WTC11 (cell line): ENCODE measurements at regions not wholly inside any gene's neighbourhood (a gene's known extent, or its start where the extent isn't known, plus 50 kb on each side); places are given as distances from the start of the nearest gene placed in this dataset.

Experiments used
- ATAC-seq: fragments of 200-7000 bp; cut with Tn5 transposase; 2 replicates; pipeline ENCODE4 v1.10.0; 2021; ENCODE audit warnings: mild to moderate bottlenecking, moderate library complexity
- CTCF ChIA-PET: fragments of 300-600 bp; sonication (Branson Sonifier 250); formaldehyde crosslinking; loops from one replicate; lab custom pipeline; 2021; ENCODE audit warnings: antibody characterized with exemption; lab: Charles Lee
- POLR2A ChIA-PET: fragments of 350-600 bp; sonication (Branson Sonifier 250); formaldehyde crosslinking; loops from one replicate; lab custom pipeline; 2021; ENCODE audit warnings: antibody characterized with exemption; lab: Charles Lee
- DNase-seq: peaks from one replicate; pipeline ENCODE4 v3.0.0; 2021; ENCODE audit warnings: low spot score
- H3K27ac Mint-ChIP-seq: 2 replicates; pipeline ENCODE4 v1.8.0; 2021; ENCODE audit warnings: mixed read lengths
- H3K27me3 Mint-ChIP-seq: 2 replicates; pipeline ENCODE4 v1.8.0; 2021; ENCODE audit warnings: low read depth, mild to moderate bottlenecking, moderate library complexity, mixed read lengths
- H3K36me3 Mint-ChIP-seq: 2 replicates; pipeline ENCODE4 v1.8.0; 2021; ENCODE audit warnings: mixed read lengths
- H3K4me1 Mint-ChIP-seq: 2 replicates; pipeline ENCODE4 v1.8.0; 2022; ENCODE audit warnings: mixed read lengths
- H3K4me3 Mint-ChIP-seq: 2 replicates; pipeline ENCODE4 v1.8.0; 2021; ENCODE audit warnings: mild to moderate bottlenecking, moderate library complexity, mixed read lengths
- H3K9me3 Mint-ChIP-seq: 2 replicates; pipeline ENCODE4 v1.8.0; 2021; ENCODE audit warnings: mixed read lengths
- ATF1 ChIP-seq: sonication (generic); formaldehyde crosslinking; IDR thresholded peaks from 2 replicates; pipeline ENCODE4 v1.8.1; 2023; ENCODE audit warnings: mild to moderate bottlenecking, moderate library complexity, missing genetic modification reagents
- ATF2 ChIP-seq: sonication (generic); formaldehyde crosslinking; IDR thresholded peaks from 2 replicates; pipeline ENCODE4 v1.8.1; 2022; ENCODE audit warnings: low read depth, missing genetic modification reagents, borderline replicate concordance
- CDX4 ChIP-seq: fragments of 250-450 bp; sonication (Bioruptor Pico); IDR thresholded peaks from 2 replicates; pipeline ENCODE4 v1.9.0; 2021; ENCODE audit warnings: moderate library complexity, mild to moderate bottlenecking, inconsistent platforms, borderline replicate concordance
- CTCF ChIP-seq: fragments of 200-600 bp; IDR thresholded peaks from 2 replicates; pipeline ENCODE4 v1.8.0; 2022; ENCODE audit warnings: antibody characterized with exemption
- ERG ChIP-seq: fragments of 250-450 bp; sonication (Bioruptor Pico); IDR thresholded peaks from 2 replicates; pipeline ENCODE4 v1.8.0; 2021; ENCODE audit warnings: mild to moderate bottlenecking
- ESRRA ChIP-seq: sonication (generic); formaldehyde crosslinking; IDR thresholded peaks from 2 replicates; pipeline ENCODE4 v1.8.1; 2022; ENCODE audit warnings: mild to moderate bottlenecking, missing genetic modification reagents, borderline replicate concordance
- ETV6 ChIP-seq: sonication (generic); formaldehyde crosslinking; IDR thresholded peaks from 2 replicates; pipeline ENCODE4 v1.8.1; 2022; ENCODE audit warnings: mild to moderate bottlenecking, missing genetic modification reagents
- FOXK1 ChIP-seq: sonication (generic); formaldehyde crosslinking; IDR thresholded peaks from 2 replicates; pipeline ENCODE4 v1.8.0; 2022; ENCODE audit warnings: mild to moderate bottlenecking, moderate library complexity, missing genetic modification reagents
- GTF2I ChIP-seq: fragments of 250-450 bp; sonication (Bioruptor Pico); conservative IDR thresholded peaks from 2 replicates; pipeline ENCODE4 v1.4.0; 2021; ENCODE audit warnings: mild to moderate bottlenecking
- HMGA2 ChIP-seq: fragments of 250-450 bp; sonication (Bioruptor Pico); IDR thresholded peaks from 2 replicates; pipeline ENCODE4 v1.4.0; 2021; ENCODE audit warnings: mild to moderate bottlenecking, moderate library complexity
- IRF1 ChIP-seq: sonication (generic); formaldehyde crosslinking; IDR thresholded peaks from 2 replicates; pipeline ENCODE4 v1.8.0; 2023; ENCODE audit warnings: missing genetic modification reagents
- MYBL2 ChIP-seq: sonication (generic); formaldehyde crosslinking; IDR thresholded peaks from 2 replicates; pipeline ENCODE4 v1.8.1; 2023; ENCODE audit warnings: mild to moderate bottlenecking, moderate library complexity, missing genetic modification reagents
- NR1H2 ChIP-seq: sonication (generic); formaldehyde crosslinking; IDR thresholded peaks from 2 replicates; pipeline ENCODE4 v1.9.0; 2021; ENCODE audit warnings: mild to moderate bottlenecking, moderate library complexity, missing genetic modification reagents
- PRDM15 ChIP-seq: sonication (generic); formaldehyde crosslinking; IDR thresholded peaks from 2 replicates; pipeline ENCODE4 v1.8.0; 2022; ENCODE audit warnings: missing genetic modification reagents
- PREB ChIP-seq: sonication (generic); formaldehyde crosslinking; IDR thresholded peaks from 2 replicates; pipeline ENCODE4 v1.8.1; 2022; ENCODE audit warnings: mild to moderate bottlenecking, missing genetic modification reagents, moderate library complexity, borderline replicate concordance
- RORB ChIP-seq: fragments of 250-450 bp; sonication (Bioruptor Pico); IDR thresholded peaks from 2 replicates; pipeline ENCODE4 v1.9.0; 2021; ENCODE audit warnings: mild to moderate bottlenecking
- TEAD1 ChIP-seq: sonication (generic); formaldehyde crosslinking; IDR thresholded peaks from 2 replicates; pipeline ENCODE4 v1.8.0; 2022; ENCODE audit warnings: mild to moderate bottlenecking, missing genetic modification reagents
- ZNF121 ChIP-seq: sonication (generic); formaldehyde crosslinking; IDR thresholded peaks from 2 replicates; pipeline ENCODE4 v1.8.0; 2023; ENCODE audit warnings: missing genetic modification reagents
- ZNF532 ChIP-seq: fragments of 250-450 bp; sonication (Bioruptor Pico); IDR thresholded peaks from 2 replicates; pipeline ENCODE4 v1.9.0; 2021; ENCODE audit warnings: mild to moderate bottlenecking, borderline replicate concordance

- TF ChIP-seq ATF2 (CRISPR knock-in tag) (no peak), PRDM15 (no peak), MYBL2 (CRISPR knock-in tag) (no peak), ZNF121 (CRISPR knock-in tag) (no peak), ATF1 (CRISPR knock-in tag) (no peak)
Measured at GRCh38 chr1:36636206-36636605, 153.5 kb upstream of the CSF3R start (continued).

GRCh38 chr1:36635284-36635683, 152.6 kb upstream of the CSF3R start:
- Mint-ChIP-seq H3K4me3 (no peak overlapping the region), H3K27ac (no peak overlapping the region), H3K36me3 (no peaks in the 10 kb centered on the region), H3K9me3 (no peaks in the 10 kb centered on the region), H3K4me1 (no peaks in the 10 kb centered on the region), H3K27me3 (peaks cover 3% of the 10 kb centered on the region)
- POLR2A ChIA-PET = no interaction called here
- TF ChIP-seq ETV6 = no peak
- TF ChIP-seq RORB (CRISPR knock-in tag) = no peak
- no peak for TF ChIP-seq ERG
- CTCF ChIA-PET = no interaction called here
- DNase-seq = no peak
- ATAC-seq = no peak

- Mint-ChIP-seq H3K9me3 (no peaks in the 10 kb centered on the region), H3K4me3 (no peak overlapping the region), H3K27ac (no peak overlapping the region), H3K4me1 (peaks cover 26% of the 10 kb centered on the region), H3K36me3 (no peaks in the 10 kb centered on the region), H3K27me3 (no peaks in the 10 kb centered on the region; the same call in 1 of the 2 replicates)
- DNase-seq (no peak), ATAC-seq (no peak)
- ChIA-PET CTCF (interaction anchor here (1.5 kb wide), 1 partner anchor 19 kb away, joined by 5 read pairs; no protein-coding TSS in a partner anchor), POLR2A (no interaction called here)
- TF ChIP-seq GTF2I (CRISPR knock-in tag) (no peak), ATF1 (CRISPR knock-in tag) (no peak), ESRRA (CRISPR knock-in tag) (no peak), NR1H2 (CRISPR knock-in tag) (no peak), CTCF (no peak), TEAD1 (CRISPR knock-in tag) (no peak), ZNF532 (no peak), PREB (CRISPR knock-in tag) (no peak), HMGA2 (CRISPR knock-in tag) (no peak), IRF1 (CRISPR knock-in tag) (no peak), CDX4 (CRISPR knock-in tag) (no peak), FOXK1 (no peak)
Measured at GRCh38 chr1:36628804-36629203, 146.1 kb upstream of the CSF3R start.
